Thymus (tissue), 11 donors: ENCODE measurements at regions not wholly inside any gene's neighbourhood (a gene's known extent, or its start where the extent isn't known, plus 50 kb on each side); places are given as distances from the start of the nearest gene placed in this dataset.

Source experiments
- DNase-seq, 9 donors: peaks; one replicate each; pipeline ENCODE4 v3.0.0-alpha.2; 2013; ENCODE audit warnings: low spot score in 9 of 9, low read depth in 6 of 9, missing footprints in 1 of 9
- H3K27ac ChIP-seq, 2 donors: one replicate each; pipeline ENCODE4 v1.5.1; 2013; ENCODE audit warnings: control low read depth in 1 of 2, low read depth in 1 of 2, low read length in 1 of 2, mild to moderate bottlenecking in 1 of 2, moderate library complexity in 1 of 2
- H3K27me3 ChIP-seq, 2 donors: one replicate each; pipeline ENCODE4 v1.5.1; 2013; ENCODE audit warnings: low read length in 1 of 2; ENCODE audit not compliant: control insufficient read depth in 2 of 2, insufficient read depth in 1 of 2
- H3K36me3 ChIP-seq, 2 donors: one replicate each; pipeline ENCODE4 v1.5.1; 2013; ENCODE audit warnings: low read length in 1 of 2, mild to moderate bottlenecking in 1 of 2, moderate library complexity in 1 of 2; ENCODE audit not compliant: control insufficient read depth in 2 of 2, insufficient read depth in 2 of 2
- H3K4me1 ChIP-seq, 2 donors: one replicate each; pipeline ENCODE4 v1.5.1; 2013; ENCODE audit warnings: low read length in 2 of 2; ENCODE audit not compliant: control insufficient read depth in 2 of 2, insufficient read depth in 2 of 2
- H3K4me3 ChIP-seq, 2 donors: one replicate each; pipeline ENCODE4 v1.5.1; 2013; ENCODE audit warnings: low read length in 2 of 2, control low read depth in 1 of 2, mild to moderate bottlenecking in 1 of 2
- H3K9me3 ChIP-seq, 2 donors: one replicate each; pipeline ENCODE4 v1.5.1; 2013; ENCODE audit warnings: low read length in 1 of 2, mild to moderate bottlenecking in 1 of 2; ENCODE audit not compliant: control insufficient read depth in 2 of 2, insufficient read depth in 1 of 2
- WGBS: extraction: QIAGEN DNeasy Blood & Tissue Kit; methylation state at CpG from one replicate; pipeline ENCODE4 v1.1.7; 2013; 5-methylcytosine and 5-hydroxymethylcytosine counted together
- donor health status: healthy.

DNA sequence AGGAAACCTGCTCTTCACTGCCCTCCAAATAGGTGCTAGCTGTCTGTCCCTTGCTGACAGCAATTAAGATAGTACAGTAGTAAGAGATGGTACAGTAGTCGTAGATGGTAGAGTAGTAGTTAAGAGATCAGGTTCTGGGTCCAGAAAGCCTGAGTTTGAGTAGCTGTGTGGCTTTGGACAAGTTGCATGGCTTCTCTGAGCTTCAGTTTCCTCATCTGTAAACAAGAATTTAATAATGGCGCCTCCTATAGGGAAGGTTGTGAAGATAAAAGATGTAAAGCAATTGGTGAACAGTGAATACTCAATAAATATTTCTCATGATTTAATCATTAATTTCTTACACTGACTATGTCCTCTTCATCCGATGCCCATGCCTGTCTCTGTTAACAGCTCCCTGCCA, 86.9 kb upstream of the BCL6 start:
- peaks cover 13 to 23% of the 10 kb centered on the region in 2 donors for H3K4me1 ChIP-seq
- H3K9me3 ChIP-seq = no peaks in the 10 kb centered on the region

DNA sequence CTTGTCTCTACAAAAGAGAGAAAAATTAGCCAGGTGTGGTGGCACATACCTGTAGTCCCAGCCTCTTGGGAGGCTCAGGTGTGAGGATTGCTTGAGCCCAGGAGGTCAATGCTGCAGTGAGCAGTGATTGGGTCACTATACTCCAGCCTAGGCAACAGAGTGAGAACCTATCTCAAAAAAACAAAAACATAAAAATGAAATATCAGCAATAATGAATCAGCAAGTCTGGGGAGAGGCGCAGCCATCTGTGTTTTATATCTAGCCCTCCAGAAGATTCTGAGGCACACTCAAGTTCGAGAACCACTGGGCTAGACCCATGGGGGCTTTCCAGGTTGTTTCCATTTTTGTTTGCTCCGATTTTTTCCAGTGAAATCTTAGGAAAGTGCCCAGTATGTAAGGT, 88.1 kb upstream of the BCL6 start:
- Histone ChIP-seq H3K4me3 (no peak overlapping the region), H3K27me3 (no peaks in the 10 kb centered on the region), H3K9me3 (no peaks in the 10 kb centered on the region), H3K4me1 (peaks cover 9 to 14% of the 10 kb centered on the region in 2 donors), H3K27ac (no peak overlapping the region), H3K36me3 (no peaks in the 10 kb centered on the region)
- WGBS = 94% methylated on average over 3 of the region's 3 CpGs
- DNase-seq = no peak

More for the DNA sequence above, 86.9 kb upstream of the BCL6 start:
- H3K4me3 ChIP-seq = no peak overlapping the region
- no peak for DNase-seq
- no peak overlapping the region for H3K27ac ChIP-seq
- WGBS = 98% methylated on average over 3 of the region's 3 CpGs
- H3K36me3 ChIP-seq = no peaks in the 10 kb centered on the region
- no peaks in the 10 kb centered on the region for H3K27me3 ChIP-seq

GRCh38 chr3:187833799-187834578, 88.7 kb upstream of the BCL6 start:
- 97% methylated on average over 9 of the region's 9 CpGs for WGBS
- Histone ChIP-seq H3K9me3 (no peaks in the 10 kb centered on the region), H3K27me3 (no peaks in the 10 kb centered on the region), H3K4me1 (peaks cover 4 to 8% of the 10 kb centered on the region in 2 donors), H3K27ac (no peak overlapping the region), H3K4me3 (no peak overlapping the region), H3K36me3 (no peaks in the 10 kb centered on the region)
- DNase-seq = no peak

- H3K9me3 ChIP-seq = no peaks in the 10 kb centered on the region
- no peak overlapping the region for H3K4me3 ChIP-seq
- H3K27me3 ChIP-seq = no peaks in the 10 kb centered on the region
- H3K27ac ChIP-seq = no peak overlapping the region
- no peak for DNase-seq
- 96% methylated on average over 8 of the region's 8 CpGs for WGBS
- H3K36me3 ChIP-seq = no peaks in the 10 kb centered on the region
- no peaks in the 10 kb centered on the region for H3K4me1 ChIP-seq
These were observed 91.8 kb upstream of the BCL6 start for GRCh38 chr3:187836823-187837770.

GRCh38 chr3:187838016-187838540, 92.8 kb upstream of the BCL6 start:
- no peak for DNase-seq
- no peak overlapping the region for H3K4me3 ChIP-seq
- H3K36me3 ChIP-seq = no peaks in the 10 kb centered on the region
- no peak overlapping the region for H3K27ac ChIP-seq
- 94% methylated on average over 5 of the region's 5 CpGs for WGBS
- no peaks in the 10 kb centered on the region for H3K27me3 ChIP-seq
- H3K4me1 ChIP-seq = no peaks in the 10 kb centered on the region
- no peaks in the 10 kb centered on the region for H3K9me3 ChIP-seq

GRCh38 chr3:187839422-187839821, 94.2 kb upstream of the BCL6 start:
- no peak for DNase-seq
- H3K4me3 ChIP-seq = no peak overlapping the region
- H3K4me1 ChIP-seq = no peaks in the 10 kb centered on the region
- WGBS = 97% methylated on average over 5 of the region's 5 CpGs
- no peaks in the 10 kb centered on the region for H3K36me3 ChIP-seq
- H3K9me3 ChIP-seq = no peaks in the 10 kb centered on the region
- no peak overlapping the region for H3K27ac ChIP-seq
- no peaks in the 10 kb centered on the region for H3K27me3 ChIP-seq

DNA sequence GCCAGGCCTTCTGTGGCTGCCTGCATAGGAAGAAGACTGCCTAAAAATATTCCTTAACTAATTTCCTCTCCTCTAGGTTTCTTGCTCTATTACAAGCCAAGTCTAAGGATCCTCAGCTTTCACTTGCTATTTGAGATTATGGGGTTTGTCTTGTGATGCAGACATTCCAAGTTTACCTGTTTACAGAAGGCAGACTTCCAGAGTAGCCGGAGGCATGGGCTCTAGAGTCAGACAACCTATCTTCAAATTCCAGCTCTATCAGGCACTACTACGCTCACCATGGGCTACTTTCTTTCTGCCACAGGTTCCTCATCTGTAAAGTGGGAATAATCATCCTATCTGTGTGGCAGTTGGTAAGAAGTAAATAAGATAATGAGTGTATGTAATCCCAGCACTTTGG, 95.6 kb upstream of the BCL6 start:
- Histone ChIP-seq H3K27me3 (no peaks in the 10 kb centered on the region), H3K27ac (no peak overlapping the region), H3K9me3 (no peaks in the 10 kb centered on the region), H3K4me3 (no peak overlapping the region), H3K36me3 (no peaks in the 10 kb centered on the region), H3K4me1 (no peaks in the 10 kb centered on the region)
- DNase-seq = no peak
- WGBS = over 99% methylated on average over 2 of the region's 2 CpGs

- no peak overlapping the region for H3K27ac ChIP-seq
These were observed 96.3 kb upstream of the BCL6 start for GRCh38 chr3:187841560-187841959.

DNA sequence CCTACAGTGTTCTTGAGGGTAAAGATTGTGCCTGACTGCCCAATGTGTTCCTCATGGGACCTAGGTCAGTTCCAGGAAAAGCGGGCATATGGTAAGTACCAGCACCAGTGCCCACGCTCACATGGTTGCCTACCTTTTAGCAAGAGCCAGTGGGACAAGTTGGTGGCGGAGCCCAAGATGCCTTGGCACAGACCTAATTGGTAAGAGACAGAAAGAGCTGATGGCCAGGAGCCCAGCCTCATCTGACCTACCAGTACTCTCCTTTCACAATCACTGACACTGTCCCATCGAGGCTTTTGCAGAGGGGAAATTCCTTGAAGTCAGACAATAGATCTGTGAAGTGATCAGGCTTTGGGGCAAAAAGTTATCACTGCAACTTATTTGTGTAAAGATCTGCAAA, 98.4 kb upstream of the BCL6 start:
- Histone ChIP-seq H3K36me3 (no peaks in the 10 kb centered on the region), H3K27ac (no peak overlapping the region), H3K4me3 (no peak overlapping the region), H3K9me3 (no peaks in the 10 kb centered on the region), H3K4me1 (no peaks in the 10 kb centered on the region), H3K27me3 (no peaks in the 10 kb centered on the region)
- DNase-seq = no peak
- 96% methylated on average over 4 of the region's 4 CpGs for WGBS

More at GRCh38 chr3:187841560-187841959, 96.3 kb upstream of the BCL6 start:
- DNase-seq = no peak
- Histone ChIP-seq H3K4me3 (no peak overlapping the region), H3K4me1 (no peaks in the 10 kb centered on the region), H3K9me3 (no peaks in the 10 kb centered on the region), H3K27me3 (no peaks in the 10 kb centered on the region), H3K36me3 (no peaks in the 10 kb centered on the region)
- 97% methylated on average over 2 of the region's 2 CpGs for WGBS
